B cell (primary cell): ENCODE measurements at regions not wholly inside any gene's neighbourhood (a gene's known extent, or its start where the extent isn't known, plus 50 kb on each side); places are given as distances from the start of the nearest gene placed in this dataset.

Experiments used
- ATAC-seq: fragments of 200-7000 bp; cut with Tn5 transposase; one replicate; pipeline ENCODE4 v1.10.0; 2021; ENCODE audit warnings: low read depth, mild to moderate bottlenecking, moderate number of reproducible peaks, moderate library complexity
- CTCF ChIA-PET: fragments of 350-600 bp; sonication (Branson Sonifier 250); formaldehyde crosslinking; loops from one replicate; lab custom pipeline; 2021; ENCODE audit warnings: antibody characterized with exemption, inconsistent platforms; lab: Charles Lee
- POLR2A ChIA-PET: fragments of 350-600 bp; sonication (Branson Sonifier 250); formaldehyde crosslinking; loops from one replicate; lab custom pipeline; 2021; ENCODE audit warnings: antibody characterized with exemption; lab: Charles Lee
- DNase-seq: peaks from one replicate; pipeline ENCODE4 v3.0.0; 2013
- H2AFZ ChIP-seq: 2 replicates; pipeline ENCODE4 v1.6.1; 2012; ENCODE audit warnings: mild to moderate bottlenecking, low read depth, low read length; ENCODE audit not compliant: insufficient read depth, poor library complexity, severe bottlenecking
- H3K27ac ChIP-seq, 2 donors: 1 replicate in 1 of 2; 2 replicates in 1 of 2; pipeline ENCODE4 v1.5.1; 2012 to 2013; ENCODE audit warnings: low read length in 2 of 2, mild to moderate bottlenecking in 2 of 2, moderate library complexity in 1 of 2
- H3K27me3 ChIP-seq, 4 experiments: fragments of 200-600 bp in 1 of 4; sonication (generic) in 1 of 4; replicated peaks in 1 of 4; 1 replicate in 2 of 4; 2 replicates in 2 of 4; pipeline versions ENCODE4 v1.6.1 to v1.7.0; 2013 to 2016; ENCODE audit warnings: low read length in 3 of 4, mild to moderate bottlenecking in 2 of 4, mixed read lengths in 1 of 4, moderate library complexity in 1 of 4; ENCODE audit not compliant: insufficient read depth in 4 of 4, control insufficient read depth in 3 of 4; ENCODE audit errors: control extremely low read depth in 1 of 4
- H3K36me3 ChIP-seq, 2 experiments: replicated peaks in 1 of 2; 1 replicate in 1 of 2; 2 replicates in 1 of 2; pipeline versions ENCODE4 v1.6.1 to v1.7.1; 2013; ENCODE audit warnings: low read length in 1 of 2; ENCODE audit not compliant: insufficient read depth in 2 of 2, control insufficient read depth in 1 of 2; ENCODE audit errors: control extremely low read depth in 1 of 2, extremely low read depth in 1 of 2
- H3K4me1 ChIP-seq, 2 donors: fragments of 200-600 bp in 1 of 2; sonication (generic) in 1 of 2; 1 replicate in 1 of 2; 2 replicates in 1 of 2; pipeline versions ENCODE4 v1.5.1 to v1.6.1; 2013 to 2017; ENCODE audit warnings: low read length in 2 of 2; ENCODE audit not compliant: control insufficient read depth in 2 of 2, insufficient read depth in 2 of 2
- H3K4me2 ChIP-seq: replicated peaks from 2 replicates; pipeline ENCODE3; 2012; ENCODE audit warnings: mild to moderate bottlenecking, low read depth, low read length; ENCODE audit not compliant: poor library complexity, severe bottlenecking
- H3K4me3 ChIP-seq, 5 experiments: fragments of 200-600 bp in 1 of 5; sonication (generic) in 1 of 5; 1 replicate in 3 of 5; 2 replicates in 2 of 5; pipeline versions ENCODE4 v1.5.1 to v1.7.0; 2011 to 2016; ENCODE audit warnings: low read length in 4 of 5, mild to moderate bottlenecking in 4 of 5, low read depth in 2 of 5, control low read depth in 1 of 5, moderate library complexity in 1 of 5; ENCODE audit not compliant: insufficient read depth in 1 of 5; ENCODE audit errors: control extremely low read depth in 1 of 5, extremely low read depth in 1 of 5
- H3K79me2 ChIP-seq: fragments of 200-600 bp; sonication (generic); one replicate; pipeline ENCODE4 v1.6.0; 2016; ENCODE audit warnings: low read length; ENCODE audit not compliant: control insufficient read depth, insufficient read depth
- H3K9ac ChIP-seq: fragments of 200-600 bp; sonication (generic); 2 replicates; pipeline ENCODE4 v1.6.1; 2017; ENCODE audit warnings: mild to moderate bottlenecking, low read length, moderate library complexity
- H3K9me3 ChIP-seq, 3 donors: one replicate each; pipeline versions ENCODE4 v1.6.1 to v1.7.1; 2013; ENCODE audit warnings: low read length in 2 of 3; ENCODE audit not compliant: control insufficient read depth in 2 of 3, insufficient read depth in 1 of 3; ENCODE audit errors: control extremely low read depth in 1 of 3
- H4K20me1 ChIP-seq: 2 replicates; pipeline ENCODE4 v1.6.0; 2012; ENCODE audit warnings: mild to moderate bottlenecking, low read length; ENCODE audit not compliant: insufficient read depth, control insufficient read depth, poor library complexity, severe bottlenecking
- H3K27ac Mint-ChIP-seq: one replicate; pipeline ENCODE4 v1.8.0; 2021; ENCODE audit warnings: mixed read lengths
- H3K27me3 Mint-ChIP-seq: one replicate; pipeline ENCODE4 v1.8.0; 2021; ENCODE audit warnings: mixed read lengths
- H3K4me1 Mint-ChIP-seq: one replicate; pipeline ENCODE4 v1.8.0; 2021; ENCODE audit warnings: mixed read lengths
- H3K4me3 Mint-ChIP-seq: one replicate; pipeline ENCODE4 v1.8.0; 2021; ENCODE audit warnings: mixed read lengths
- H3K9me3 Mint-ChIP-seq: one replicate; pipeline ENCODE4 v1.8.0; 2022; ENCODE audit warnings: mixed read lengths; ENCODE audit not compliant: insufficient read depth
- CTCF ChIP-seq: fragments of 200-600 bp; IDR thresholded peaks from one replicate; pipeline ENCODE4 v1.8.0; 2022; ENCODE audit warnings: antibody characterized with exemption, mild to moderate bottlenecking
- EZH2 ChIP-seq: IDR thresholded peaks from 2 replicates; pipeline ENCODE4 v1.6.1; 2012; ENCODE audit warnings: borderline replicate concordance, low read depth, mild to moderate bottlenecking, moderate library complexity, low read length; ENCODE audit not compliant: insufficient read depth, poor library complexity, severe bottlenecking
- WGBS: methylation state at CpG from one replicate; pipeline ENCODE4 v1.1.5; 2013; ENCODE audit warnings: missing lambda C conversion rate; ENCODE audit not compliant: insufficient coverage; 5-methylcytosine and 5-hydroxymethylcytosine counted together
- intact Hi-C: fragments of 100-400 bp; cut with micrococcal nuclease; formaldehyde crosslinking; loops from one replicate; pipeline ENCODE4 v1.10.0; 2022

GRCh38 chr3:165459924-165460835, 264.0 kb upstream of the SLITRK3 start:
- TF ChIP-seq CTCF = no peak
- TF ChIP-seq EZH2 = no peak
- H3K4me3 ChIP-seq = no peak overlapping the region
- ATAC-seq = no peak
- DNase-seq = no peak
- no peaks in the 10 kb centered on the region for H3K27me3 Mint-ChIP-seq
- ChIA-PET POLR2A (no interaction called here), CTCF (no interaction called here)
- H2AFZ ChIP-seq = no peak overlapping the region
- no peaks in the 10 kb centered on the region for H3K36me3 ChIP-seq
- intact Hi-C loops = no loop called here
- H3K27ac Mint-ChIP-seq = no peak overlapping the region
- no peaks in the 10 kb centered on the region for H4K20me1 ChIP-seq
- no peak overlapping the region for H3K4me2 ChIP-seq
- H3K79me2 ChIP-seq = no peaks in the 10 kb centered on the region
- no peak overlapping the region for H3K9ac ChIP-seq
- no peaks in the 10 kb centered on the region for H3K4me1 ChIP-seq
- H3K27ac ChIP-seq = no peak overlapping the region
- H3K9me3 Mint-ChIP-seq = peaks cover 3% of the 10 kb centered on the region
- WGBS = 96% methylated on average over 9 of the region's 15 CpGs
- no peaks in the 10 kb centered on the region for H3K27me3 ChIP-seq
- no peaks in the 10 kb centered on the region for H3K9me3 ChIP-seq
- no peak overlapping the region for H3K4me3 Mint-ChIP-seq
- H3K4me1 Mint-ChIP-seq = no peaks in the 10 kb centered on the region

GRCh38 chr3:165459111-165459510, 262.9 kb upstream of the SLITRK3 start:
- no peak overlapping the region for H3K27ac ChIP-seq
- no peak overlapping the region for H3K4me2 ChIP-seq
- WGBS = no CpG with 5 or more reads among the region's 4 CpGs
- Mint-ChIP-seq H3K27me3 (no peaks in the 10 kb centered on the region), H3K4me1 (no peaks in the 10 kb centered on the region), H3K9me3 (peaks cover 3% of the 10 kb centered on the region), H3K4me3 (no peak overlapping the region), H3K27ac (no peak overlapping the region)
- TF ChIP-seq CTCF (no peak), EZH2 (no peak)
- POLR2A ChIA-PET = no interaction called here
- no peaks in the 10 kb centered on the region for H3K36me3 ChIP-seq
- DNase-seq (no peak), ATAC-seq (no peak)
- no peaks in the 10 kb centered on the region for H3K79me2 ChIP-seq
- H3K27me3 ChIP-seq = no peaks in the 10 kb centered on the region
- H3K9ac ChIP-seq = no peak overlapping the region
- no peak overlapping the region for H2AFZ ChIP-seq
- intact Hi-C loops = no loop called here
- CTCF ChIA-PET = no interaction called here
- no peak overlapping the region for H3K4me3 ChIP-seq
- H4K20me1 ChIP-seq = no peaks in the 10 kb centered on the region
- H3K4me1 ChIP-seq = no peaks in the 10 kb centered on the region
- H3K9me3 ChIP-seq = peaks cover 0 to 8% (median 0%) of the 10 kb centered on the region in 3 donors
